CD4-positive, alpha-beta T cell treated with Interleukin-1 beta for 1 hour (primary cell): ENCODE measurements at regions not wholly inside any gene's neighbourhood (a gene's known extent, or its start where the extent isn't known, plus 50 kb on each side); places are given as distances from the start of the nearest gene placed in this dataset.

Experiments used
- DNase-seq, 2 donors: peaks; one replicate each; pipeline ENCODE4 v3.0.0-alpha.2; 2020 to 2022

GRCh38 chr17:63134867-63135266, 168.8 kb downstream of the TANC2 start:
- DNase-seq = no peak

- no peak for DNase-seq
These were observed 170.5 kb downstream of the TANC2 start for GRCh38 chr17:63136369-63137012.

- DNase-seq = no peak
These were observed 171.1 kb downstream of the TANC2 start for GRCh38 chr17:63137163-63137562.

- DNase-seq = no peak
These were observed 172.7 kb downstream of the TANC2 start for GRCh38 chr17:63138713-63139112.

- DNase-seq = no peak
These were observed 173.3 kb downstream of the TANC2 start for GRCh38 chr17:63139356-63139755.

- DNase-seq = peak; percentile 5 to 22
These were observed 174.2 kb downstream of the TANC2 start for GRCh38 chr17:63140255-63140654.

GRCh38 chr17:63142836-63143235, 176.8 kb downstream of the TANC2 start:
- DNase-seq = no peak

- DNase-seq = no peak
These were observed 184.5 kb downstream of the TANC2 start for GRCh38 chr17:63150490-63150889.

GRCh38 chr17:63150994-63151464, 185.0 kb downstream of the TANC2 start:
- DNase-seq = no peak

GRCh38 chr17:63151941-63152523, 186.0 kb downstream of the TANC2 start:
- DNase-seq = no peak

GRCh38 chr17:63153488-63153887, 187.5 kb downstream of the TANC2 start:
- no peak for DNase-seq

GRCh38 chr17:63154586-63155244, 188.7 kb downstream of the TANC2 start:
- DNase-seq = no peak

GRCh38 chr17:63156986-63157385, 191.0 kb downstream of the TANC2 start:
- DNase-seq = no peak

GRCh38 chr17:63162406-63163157, 196.5 kb downstream of the TANC2 start:
- no peak for DNase-seq

- DNase-seq = no peak
These were observed 197.1 kb downstream of the TANC2 start for GRCh38 chr17:63163158-63163520.

- DNase-seq = no peak
These were observed 199.4 kb downstream of the TANC2 start for GRCh38 chr17:63165400-63165799.

- DNase-seq = no peak
These were observed 204.8 kb downstream of the TANC2 start for GRCh38 chr17:63170795-63171194.

- DNase-seq = no peak
These were observed 205.7 kb downstream of the TANC2 start for GRCh38 chr17:63171428-63172393.

- no peak for DNase-seq
These were observed 207.4 kb downstream of the TANC2 start for GRCh38 chr17:63173450-63173849.

- no peak for DNase-seq
These were observed 207.9 kb downstream of the TANC2 start for GRCh38 chr17:63173903-63174302.

GRCh38 chr17:63178530-63178929, 212.5 kb downstream of the TANC2 start:
- no peak for DNase-seq

GRCh38 chr17:63181856-63182255, 215.8 kb downstream of the TANC2 start:
- no peak for DNase-seq
